AG09309 (cell line): ENCODE measurements at regions not wholly inside any gene's neighbourhood (a gene's known extent, or its start where the extent isn't known, plus 50 kb on each side); places are given as distances from the start of the nearest gene placed in this dataset.

Experiments
- DNase-seq: peaks from one replicate; pipeline ENCODE4 v3.0.0-alpha.2; 2010; ENCODE audit warnings: low read depth
- H3K4me3 ChIP-seq: 2 replicates; pipeline ENCODE4 v1.5.1; 2011; ENCODE audit warnings: mild to moderate bottlenecking, low read depth, low read length, moderate library complexity; ENCODE audit not compliant: control insufficient read depth
- TF ChIP-seq, protein P1 (sequence below): IDR thresholded peaks from 2 replicates; pipeline ENCODE4 v1.5.1; 2011; ENCODE audit warnings: mild to moderate bottlenecking, low read depth, low read length, inconsistent platforms; ENCODE audit not compliant: insufficient read depth, control insufficient read depth; ENCODE audit errors: missing control alignments

DNA sequence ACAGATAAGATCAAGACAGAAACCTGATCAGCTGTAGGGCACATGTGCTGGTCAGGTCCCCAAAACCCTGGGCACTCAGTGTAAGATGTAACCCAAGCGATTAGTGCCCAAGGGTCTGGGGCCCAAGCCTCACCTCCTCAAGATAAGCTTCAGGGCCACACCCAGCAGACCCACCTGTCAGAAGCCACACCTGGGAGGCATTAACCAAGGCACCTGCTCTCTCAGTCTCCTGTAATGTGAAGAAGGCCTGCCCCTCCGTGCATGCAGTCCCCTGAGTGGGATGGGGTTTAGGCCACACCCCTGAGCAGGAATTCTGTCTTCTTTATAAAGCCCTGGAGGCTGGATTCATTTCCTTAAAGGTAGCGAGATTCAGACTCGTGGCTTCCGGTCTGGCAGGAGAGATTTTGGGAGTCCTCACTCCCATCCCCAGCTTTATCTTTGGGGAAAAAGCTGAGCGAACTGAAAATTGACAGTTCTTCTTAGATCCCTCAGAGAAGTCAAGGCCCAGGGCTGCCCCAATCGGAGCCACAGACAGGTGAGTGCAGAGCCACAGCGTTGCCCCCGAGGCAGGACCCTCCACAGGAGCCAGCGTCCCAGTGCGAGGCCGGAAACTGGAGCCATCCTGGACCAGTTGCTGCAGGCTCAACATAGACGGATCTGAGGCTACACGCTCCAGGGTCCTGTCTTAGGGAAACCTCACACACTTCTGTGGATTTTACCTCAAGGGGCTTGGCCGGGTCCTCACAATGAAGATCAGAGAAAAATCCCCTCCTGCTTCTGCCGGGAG lies 357.6 kb upstream of the IRX4 start:
- TF ChIP-seq, protein P1, sequence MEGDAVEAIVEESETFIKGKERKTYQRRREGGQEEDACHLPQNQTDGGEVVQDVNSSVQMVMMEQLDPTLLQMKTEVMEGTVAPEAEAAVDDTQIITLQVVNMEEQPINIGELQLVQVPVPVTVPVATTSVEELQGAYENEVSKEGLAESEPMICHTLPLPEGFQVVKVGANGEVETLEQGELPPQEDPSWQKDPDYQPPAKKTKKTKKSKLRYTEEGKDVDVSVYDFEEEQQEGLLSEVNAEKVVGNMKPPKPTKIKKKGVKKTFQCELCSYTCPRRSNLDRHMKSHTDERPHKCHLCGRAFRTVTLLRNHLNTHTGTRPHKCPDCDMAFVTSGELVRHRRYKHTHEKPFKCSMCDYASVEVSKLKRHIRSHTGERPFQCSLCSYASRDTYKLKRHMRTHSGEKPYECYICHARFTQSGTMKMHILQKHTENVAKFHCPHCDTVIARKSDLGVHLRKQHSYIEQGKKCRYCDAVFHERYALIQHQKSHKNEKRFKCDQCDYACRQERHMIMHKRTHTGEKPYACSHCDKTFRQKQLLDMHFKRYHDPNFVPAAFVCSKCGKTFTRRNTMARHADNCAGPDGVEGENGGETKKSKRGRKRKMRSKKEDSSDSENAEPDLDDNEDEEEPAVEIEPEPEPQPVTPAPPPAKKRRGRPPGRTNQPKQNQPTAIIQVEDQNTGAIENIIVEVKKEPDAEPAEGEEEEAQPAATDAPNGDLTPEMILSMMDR, result no peak
- H3K4me3 ChIP-seq, result no peak overlapping the region
- no peak for DNase-seq

DNA sequence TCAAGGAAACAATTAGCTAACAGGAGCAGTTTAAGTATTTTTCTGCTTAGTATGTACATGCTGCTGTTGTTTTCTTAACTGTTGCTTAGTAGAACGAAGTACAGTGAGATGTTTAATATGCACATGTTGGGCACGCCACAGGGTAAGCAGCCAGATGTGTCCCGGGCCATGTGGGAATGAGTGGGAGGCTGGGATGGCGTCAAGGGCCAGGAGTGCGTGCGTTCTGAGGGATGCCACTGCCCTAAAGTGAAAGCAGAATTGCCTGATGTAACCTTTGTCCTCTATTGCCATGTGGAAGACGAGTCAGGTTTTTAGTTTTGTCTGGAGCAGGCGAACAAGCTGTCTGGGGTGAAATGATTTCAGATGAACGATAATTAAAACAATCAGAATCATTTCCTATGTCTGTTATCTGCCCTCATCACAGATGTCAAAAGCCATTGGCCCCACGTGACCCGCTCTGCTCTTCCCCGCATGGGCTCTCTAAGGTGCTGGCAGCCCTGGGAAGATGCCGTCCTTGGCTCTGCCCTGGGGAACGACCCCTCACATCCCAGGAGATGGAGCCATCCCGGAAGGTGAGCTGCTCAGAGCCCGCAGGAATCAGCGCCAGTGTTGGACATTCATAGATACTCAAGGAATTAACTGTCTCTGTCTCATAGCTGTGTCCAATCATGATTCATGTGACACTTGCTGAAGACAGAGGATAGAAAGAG lies 356.6 kb upstream of the IRX4 start:
- no peak for DNase-seq
- no peak overlapping the region for H3K4me3 ChIP-seq
- TF ChIP-seq, protein P1, result no peak

DNA sequence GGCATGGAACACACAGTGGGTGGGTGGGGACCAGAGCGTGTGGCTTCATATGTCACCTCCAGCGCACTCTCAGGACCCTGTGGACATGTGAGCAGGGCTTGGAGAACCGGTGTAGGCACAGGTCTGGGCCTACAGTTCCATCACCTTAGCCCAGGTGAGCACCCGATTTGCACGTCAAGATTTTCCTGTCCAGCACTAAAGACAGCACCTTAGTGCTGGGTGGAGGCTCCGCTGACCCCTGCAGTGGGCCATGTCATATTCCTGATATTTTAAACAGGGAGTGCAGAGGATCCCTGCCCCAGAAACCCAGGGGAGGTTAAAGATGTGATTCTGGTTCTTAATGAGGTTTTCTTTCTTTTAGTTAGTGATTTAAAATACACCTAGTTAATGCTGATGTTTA lies 356.0 kb upstream of the IRX4 start:
- no peak for DNase-seq
- TF ChIP-seq, protein P1, result no peak
- no peak overlapping the region for H3K4me3 ChIP-seq

DNA sequence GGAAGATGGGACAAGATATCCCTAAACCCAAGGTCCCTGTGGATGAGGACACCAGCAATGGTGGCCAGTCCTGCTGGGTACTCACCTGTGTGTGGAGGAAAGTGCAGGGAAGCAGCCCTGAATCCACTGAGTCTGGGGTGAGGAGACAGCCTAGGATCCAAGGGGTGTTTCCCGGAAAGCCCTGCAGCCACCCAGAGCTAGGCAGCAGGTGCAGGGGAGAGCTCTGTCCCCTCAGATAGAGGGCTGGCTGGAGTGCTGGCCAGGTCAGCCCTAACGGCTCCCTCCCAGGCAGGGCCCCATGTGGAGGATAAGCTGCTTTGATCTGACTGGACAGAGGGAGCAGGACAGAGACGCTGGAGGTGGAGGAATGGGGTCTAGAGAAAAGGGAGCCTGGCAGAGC lies 344.7 kb upstream of the IRX4 start:
- TF ChIP-seq, protein P1, result no peak
- DNase-seq, result no peak
- no peak overlapping the region for H3K4me3 ChIP-seq

DNA sequence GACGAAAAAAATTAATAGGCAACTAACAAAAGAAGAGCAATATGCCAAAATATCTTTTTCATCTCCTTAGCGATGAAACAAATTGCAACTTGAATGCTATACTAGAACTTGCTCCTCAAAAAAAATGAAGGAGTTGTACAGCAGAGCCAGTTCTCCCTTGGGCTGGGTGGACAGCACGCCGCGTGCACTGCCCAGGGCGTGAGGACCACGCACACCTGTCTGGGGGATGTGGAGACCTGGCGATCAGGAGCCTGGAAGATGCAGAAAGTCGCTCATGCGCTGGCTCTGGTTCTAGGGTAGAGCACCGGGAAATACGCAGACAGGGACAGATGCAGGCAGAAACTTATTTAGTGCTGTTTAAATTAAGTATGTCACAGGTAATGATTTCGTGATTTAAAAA lies 342.0 kb upstream of the IRX4 start:
- TF ChIP-seq, protein P1, result no peak
- no peak for DNase-seq
- no peak overlapping the region for H3K4me3 ChIP-seq

DNA sequence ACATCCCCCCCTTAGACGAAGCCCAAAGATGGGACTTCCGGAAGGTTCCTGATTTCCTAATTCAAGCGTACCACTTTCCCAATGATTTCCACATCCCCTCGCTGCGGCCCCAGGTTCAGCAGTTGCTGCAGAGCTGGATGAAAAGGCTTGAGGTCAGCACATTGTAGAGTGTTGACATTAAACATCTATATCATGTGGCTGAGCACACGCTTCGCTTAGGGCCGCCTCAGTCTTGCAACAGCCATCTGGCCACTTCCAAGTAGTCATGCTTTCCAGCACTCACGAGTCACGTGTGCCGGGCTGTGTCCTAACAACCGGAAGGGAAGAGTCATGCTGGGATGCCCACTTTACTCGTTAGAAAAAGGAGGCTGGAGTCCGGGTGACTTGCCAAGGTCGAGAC lies 340.6 kb upstream of the IRX4 start:
- TF ChIP-seq, protein P1, result no peak
- H3K4me3 ChIP-seq, result no peak overlapping the region
- DNase-seq, result no peak
